WTC11 (cell line): ENCODE measurements at regions not wholly inside any gene's neighbourhood (a gene's known extent, or its start where the extent isn't known, plus 50 kb on each side); places are given as distances from the start of the nearest gene placed in this dataset.

ENCODE experiments used
- CREM ChIP-seq: sonication (generic); formaldehyde crosslinking; IDR thresholded peaks from 2 replicates; pipeline ENCODE4 v1.8.1; 2022; ENCODE audit warnings: mild to moderate bottlenecking, missing genetic modification reagents, moderate library complexity
- GRHL2 ChIP-seq: fragments of 250-450 bp; sonication (Bioruptor Pico); IDR thresholded peaks from 2 replicates; pipeline ENCODE4 v1.8.0; 2022; ENCODE audit warnings: mild to moderate bottlenecking, moderate library complexity; ENCODE audit not compliant: insufficient replicate concordance, severe bottlenecking
- IRF2 ChIP-seq: sonication (generic); formaldehyde crosslinking; IDR thresholded peaks from 2 replicates; pipeline ENCODE4 v1.8.0; 2022; ENCODE audit warnings: low read depth, missing genetic modification reagents, borderline replicate concordance
- KAT7 ChIP-seq: sonication (generic); formaldehyde crosslinking; IDR thresholded peaks from 2 replicates; pipeline ENCODE4 v1.8.1; 2023; ENCODE audit warnings: missing genetic modification reagents, mild to moderate bottlenecking, borderline replicate concordance
- TF ChIP-seq, protein P1 (sequence below): sonication (generic); formaldehyde crosslinking; IDR thresholded peaks from 2 replicates; pipeline ENCODE4 v1.8.0; 2022; ENCODE audit warnings: mild to moderate bottlenecking, missing genetic modification reagents
- TF ChIP-seq, protein P2 (sequence below): fragments of 200-600 bp; IDR thresholded peaks from 2 replicates; pipeline ENCODE4 v1.8.0; 2022; ENCODE audit warnings: antibody characterized with exemption

DNA sequence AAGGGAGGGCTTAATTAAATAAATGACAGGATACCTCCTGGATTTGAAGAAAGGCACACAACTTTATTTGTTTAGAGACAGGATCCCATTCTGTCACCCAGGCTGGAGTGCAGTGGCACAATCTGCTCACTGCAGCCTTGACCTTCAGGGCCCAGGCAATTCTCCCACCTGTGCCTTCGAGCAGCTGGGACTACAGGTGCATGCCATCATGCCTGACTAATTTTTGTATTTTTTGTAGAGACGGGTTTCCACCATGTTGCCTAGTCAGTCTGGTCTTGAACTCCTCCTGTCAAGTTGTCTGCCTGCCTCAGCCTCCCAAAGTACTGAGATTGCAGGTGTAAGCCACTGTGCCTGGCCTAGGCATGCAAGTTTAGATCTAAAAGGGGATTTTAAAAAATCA is 272.7 kb upstream of the MBL2 start:
- TF ChIP-seq, protein P1, sequence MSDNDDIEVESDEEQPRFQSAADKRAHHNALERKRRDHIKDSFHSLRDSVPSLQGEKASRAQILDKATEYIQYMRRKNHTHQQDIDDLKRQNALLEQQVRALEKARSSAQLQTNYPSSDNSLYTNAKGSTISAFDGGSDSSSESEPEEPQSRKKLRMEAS = no peak
- TF ChIP-seq KAT7 (CRISPR knock-in tag) (no peak), GRHL2 (CRISPR knock-in tag) (no peak), IRF2 (CRISPR knock-in tag) (no peak), CREM (no peak)
- TF ChIP-seq, protein P2, sequence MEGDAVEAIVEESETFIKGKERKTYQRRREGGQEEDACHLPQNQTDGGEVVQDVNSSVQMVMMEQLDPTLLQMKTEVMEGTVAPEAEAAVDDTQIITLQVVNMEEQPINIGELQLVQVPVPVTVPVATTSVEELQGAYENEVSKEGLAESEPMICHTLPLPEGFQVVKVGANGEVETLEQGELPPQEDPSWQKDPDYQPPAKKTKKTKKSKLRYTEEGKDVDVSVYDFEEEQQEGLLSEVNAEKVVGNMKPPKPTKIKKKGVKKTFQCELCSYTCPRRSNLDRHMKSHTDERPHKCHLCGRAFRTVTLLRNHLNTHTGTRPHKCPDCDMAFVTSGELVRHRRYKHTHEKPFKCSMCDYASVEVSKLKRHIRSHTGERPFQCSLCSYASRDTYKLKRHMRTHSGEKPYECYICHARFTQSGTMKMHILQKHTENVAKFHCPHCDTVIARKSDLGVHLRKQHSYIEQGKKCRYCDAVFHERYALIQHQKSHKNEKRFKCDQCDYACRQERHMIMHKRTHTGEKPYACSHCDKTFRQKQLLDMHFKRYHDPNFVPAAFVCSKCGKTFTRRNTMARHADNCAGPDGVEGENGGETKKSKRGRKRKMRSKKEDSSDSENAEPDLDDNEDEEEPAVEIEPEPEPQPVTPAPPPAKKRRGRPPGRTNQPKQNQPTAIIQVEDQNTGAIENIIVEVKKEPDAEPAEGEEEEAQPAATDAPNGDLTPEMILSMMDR = no peak
